HEK293 (cell line): ENCODE measurements at regions not wholly inside any gene's neighbourhood (a gene's known extent, or its start where the extent isn't known, plus 50 kb on each side); places are given as distances from the start of the nearest gene placed in this dataset.
"Not testable (repeated sequence)": the region's sequence is repeated elsewhere in the genome, so short reads cannot be mapped to it uniquely, and the experiment has no call there.

Experiments
- CTCF ChIA-PET: fragments of 350-600 bp; formaldehyde crosslinking; extraction: SDS; loops from one replicate; lab custom pipeline; 2021; ENCODE audit warnings: antibody characterized with exemption; lab: Yijun Ruan, JAX
- POLR2A ChIA-PET: fragments of 300-600 bp; formaldehyde crosslinking; extraction: SDS; loops from one replicate; lab custom pipeline; 2020; ENCODE audit warnings: antibody characterized with exemption, inconsistent platforms; lab: Yijun Ruan, JAX
- H3K27ac ChIP-seq: fragments of 200-500 bp; sonication (Bioruptor generic); 2 replicates; pipeline ENCODE4 v1.5.1; 2014; ENCODE audit warnings: low read depth, low read length, control low read depth, inconsistent platforms; ENCODE audit errors: extremely low read depth
- H3K36me3 ChIP-seq, 2 experiments: fragments of 200-500 bp in 1 of 2; sonication (Bioruptor generic) in 1 of 2; 1 replicate in 1 of 2; 2 replicates in 1 of 2; pipeline ENCODE4 v1.5.1; 2014 to 2017; ENCODE audit warnings: inconsistent platforms in 2 of 2, low read length in 2 of 2; ENCODE audit not compliant: control insufficient read depth in 2 of 2, insufficient read depth in 1 of 2
- H3K4me1 ChIP-seq: fragments of 200-500 bp; sonication (Bioruptor generic); 2 replicates; pipeline ENCODE4 v1.5.1; 2014; ENCODE audit warnings: mild to moderate bottlenecking, low read length, inconsistent platforms; ENCODE audit not compliant: control insufficient read depth, insufficient read depth
- H3K4me3 ChIP-seq: 2 replicates; pipeline ENCODE4 v1.5.1; 2011; ENCODE audit warnings: low read depth, mild to moderate bottlenecking, control low read depth, low read length, moderate library complexity
- H3K9me3 ChIP-seq: fragments of 200-500 bp; sonication (Bioruptor generic); 2 replicates; pipeline ENCODE4 v1.5.1; 2014; ENCODE audit warnings: low read depth, low read length, inconsistent platforms; ENCODE audit not compliant: control insufficient read depth, insufficient read depth
- BCL11A ChIP-seq: fragments of 450-650 bp; formaldehyde crosslinking; IDR thresholded peaks from 2 replicates; pipeline ENCODE4 v1.5.1; 2016; ENCODE audit warnings: low read depth, missing biosample characterization, missing genetic modification characterization
- GFI1B ChIP-seq: fragments of 450-650 bp; formaldehyde crosslinking; IDR thresholded peaks from 2 replicates; pipeline ENCODE4 v1.5.1; 2016; ENCODE audit warnings: missing biosample characterization, missing genetic modification characterization
- WT1 ChIP-seq: fragments of 450-650 bp; formaldehyde crosslinking; IDR thresholded peaks from 2 replicates; pipeline ENCODE4 v1.5.1; 2016; ENCODE audit warnings: missing biosample characterization, missing genetic modification characterization
- ZFP41 ChIP-seq: fragments of 450-650 bp; formaldehyde crosslinking; IDR thresholded peaks from 2 replicates; pipeline ENCODE4 v1.5.1; 2016; ENCODE audit warnings: missing biosample characterization, missing genetic modification characterization, borderline replicate concordance
- ZIC2 ChIP-seq: fragments of 450-650 bp; formaldehyde crosslinking; IDR thresholded peaks from 2 replicates; pipeline ENCODE4 v1.5.1; 2016; ENCODE audit warnings: missing biosample characterization, missing genetic modification characterization
- ZNF121 ChIP-seq: fragments of 450-650 bp; formaldehyde crosslinking; IDR thresholded peaks from 2 replicates; pipeline ENCODE4 v1.5.1; 2016; ENCODE audit warnings: missing biosample characterization, missing genetic modification characterization
- ZNF2 ChIP-seq: fragments of 450-650 bp; formaldehyde crosslinking; IDR thresholded peaks from 2 replicates; pipeline ENCODE4 v1.5.1; 2016; ENCODE audit warnings: missing biosample characterization, missing genetic modification characterization
- ZNF292 ChIP-seq: fragments of 450-650 bp; formaldehyde crosslinking; IDR thresholded peaks from 2 replicates; pipeline ENCODE4 v1.5.1; 2016; ENCODE audit warnings: low read depth, missing biosample characterization, missing genetic modification characterization, borderline replicate concordance
- ZNF354C ChIP-seq: fragments of 450-650 bp; formaldehyde crosslinking; IDR thresholded peaks from 2 replicates; pipeline ENCODE4 v1.5.1; 2016; ENCODE audit warnings: missing biosample characterization, missing genetic modification characterization, low read depth, borderline replicate concordance
- ZNF416 ChIP-seq: fragments of 450-650 bp; formaldehyde crosslinking; IDR thresholded peaks from 2 replicates; pipeline ENCODE4 v1.5.1; 2016; ENCODE audit warnings: missing biosample characterization, missing genetic modification characterization
- ZNF791 ChIP-seq: fragments of 450-650 bp; formaldehyde crosslinking; IDR thresholded peaks from 2 replicates; pipeline ENCODE4 v1.5.1; 2016; ENCODE audit warnings: missing biosample characterization, missing genetic modification characterization
- ZSCAN30 ChIP-seq: fragments of 450-650 bp; IDR thresholded peaks from 2 replicates; pipeline ENCODE4 v1.5.1; 2018; ENCODE audit warnings: missing biosample characterization, mild to moderate bottlenecking, missing genetic modification characterization, moderate library complexity
- TF ChIP-seq, protein P1 (sequence below): fragments of 450-650 bp; formaldehyde crosslinking; IDR thresholded peaks from 2 replicates; pipeline ENCODE4 v1.5.1; 2016; ENCODE audit warnings: missing biosample characterization, missing genetic modification characterization
- TF ChIP-seq, protein P2 (sequence below): fragments of 450-650 bp; formaldehyde crosslinking; IDR thresholded peaks from 2 replicates; pipeline ENCODE4 v1.5.1; 2016; ENCODE audit warnings: missing biosample characterization, missing genetic modification characterization
- TF ChIP-seq, protein P3 (sequence below): fragments of 450-650 bp; formaldehyde crosslinking; IDR thresholded peaks from 2 replicates; pipeline ENCODE4 v1.5.1; 2017; ENCODE audit warnings: missing biosample characterization, mild to moderate bottlenecking, missing genetic modification characterization, moderate library complexity

DNA sequence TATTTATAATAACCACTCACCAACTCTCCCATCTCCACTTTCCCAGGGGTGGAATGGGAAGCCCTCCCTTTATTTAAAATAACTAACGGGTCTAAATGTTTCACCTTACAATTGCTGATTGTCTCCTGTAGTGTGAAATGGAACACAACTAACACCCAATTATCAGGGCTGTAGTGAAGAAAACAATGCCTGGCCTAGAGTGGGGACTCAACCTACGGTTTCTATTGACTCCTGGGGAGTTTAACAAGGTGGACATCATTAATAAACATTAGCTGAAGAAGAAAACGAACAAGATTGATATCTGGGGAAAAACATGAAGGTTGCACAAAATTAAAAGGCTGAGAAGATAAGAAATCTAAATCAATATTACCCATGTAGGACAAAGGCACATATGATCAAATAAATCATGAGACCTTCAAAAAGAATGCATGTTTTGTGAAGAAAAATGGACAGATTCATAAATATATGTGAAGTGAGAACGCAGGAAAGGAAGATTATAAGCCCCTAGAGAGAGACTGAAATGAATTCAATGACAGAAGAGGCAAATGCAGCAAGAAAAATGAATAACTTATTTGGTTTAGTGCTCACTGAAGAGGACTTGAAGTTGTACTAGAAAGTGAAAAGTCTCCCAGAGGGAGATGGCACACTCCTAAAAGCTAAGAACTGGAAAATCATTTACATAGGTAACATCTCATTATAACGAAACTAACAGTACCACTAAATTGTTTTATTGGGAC is 593.0 kb upstream of the AADAT start:
- TF ChIP-seq ZNF2 (tag by site-specific recombination) (no peak), ZNF354C (no peak), BCL11A (tag by site-specific recombination) (no peak), ZNF416 (tag by site-specific recombination) (no peak), ZNF121 (no peak), WT1 (no peak), ZNF292 (tag by site-specific recombination) (no peak), ZFP41 (tag by site-specific recombination) (no peak), ZSCAN30 (tag by site-specific recombination) (no peak), ZIC2 (tag by site-specific recombination) (no peak), ZNF791 (no peak), GFI1B (tag by site-specific recombination) (no peak)
- TF ChIP-seq, protein P1, sequence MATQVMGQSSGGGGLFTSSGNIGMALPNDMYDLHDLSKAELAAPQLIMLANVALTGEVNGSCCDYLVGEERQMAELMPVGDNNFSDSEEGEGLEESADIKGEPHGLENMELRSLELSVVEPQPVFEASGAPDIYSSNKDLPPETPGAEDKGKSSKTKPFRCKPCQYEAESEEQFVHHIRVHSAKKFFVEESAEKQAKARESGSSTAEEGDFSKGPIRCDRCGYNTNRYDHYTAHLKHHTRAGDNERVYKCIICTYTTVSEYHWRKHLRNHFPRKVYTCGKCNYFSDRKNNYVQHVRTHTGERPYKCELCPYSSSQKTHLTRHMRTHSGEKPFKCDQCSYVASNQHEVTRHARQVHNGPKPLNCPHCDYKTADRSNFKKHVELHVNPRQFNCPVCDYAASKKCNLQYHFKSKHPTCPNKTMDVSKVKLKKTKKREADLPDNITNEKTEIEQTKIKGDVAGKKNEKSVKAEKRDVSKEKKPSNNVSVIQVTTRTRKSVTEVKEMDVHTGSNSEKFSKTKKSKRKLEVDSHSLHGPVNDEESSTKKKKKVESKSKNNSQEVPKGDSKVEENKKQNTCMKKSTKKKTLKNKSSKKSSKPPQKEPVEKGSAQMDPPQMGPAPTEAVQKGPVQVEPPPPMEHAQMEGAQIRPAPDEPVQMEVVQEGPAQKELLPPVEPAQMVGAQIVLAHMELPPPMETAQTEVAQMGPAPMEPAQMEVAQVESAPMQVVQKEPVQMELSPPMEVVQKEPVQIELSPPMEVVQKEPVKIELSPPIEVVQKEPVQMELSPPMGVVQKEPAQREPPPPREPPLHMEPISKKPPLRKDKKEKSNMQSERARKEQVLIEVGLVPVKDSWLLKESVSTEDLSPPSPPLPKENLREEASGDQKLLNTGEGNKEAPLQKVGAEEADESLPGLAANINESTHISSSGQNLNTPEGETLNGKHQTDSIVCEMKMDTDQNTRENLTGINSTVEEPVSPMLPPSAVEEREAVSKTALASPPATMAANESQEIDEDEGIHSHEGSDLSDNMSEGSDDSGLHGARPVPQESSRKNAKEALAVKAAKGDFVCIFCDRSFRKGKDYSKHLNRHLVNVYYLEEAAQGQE (tag by site-specific recombination): no peak
- TF ChIP-seq, protein P2, sequence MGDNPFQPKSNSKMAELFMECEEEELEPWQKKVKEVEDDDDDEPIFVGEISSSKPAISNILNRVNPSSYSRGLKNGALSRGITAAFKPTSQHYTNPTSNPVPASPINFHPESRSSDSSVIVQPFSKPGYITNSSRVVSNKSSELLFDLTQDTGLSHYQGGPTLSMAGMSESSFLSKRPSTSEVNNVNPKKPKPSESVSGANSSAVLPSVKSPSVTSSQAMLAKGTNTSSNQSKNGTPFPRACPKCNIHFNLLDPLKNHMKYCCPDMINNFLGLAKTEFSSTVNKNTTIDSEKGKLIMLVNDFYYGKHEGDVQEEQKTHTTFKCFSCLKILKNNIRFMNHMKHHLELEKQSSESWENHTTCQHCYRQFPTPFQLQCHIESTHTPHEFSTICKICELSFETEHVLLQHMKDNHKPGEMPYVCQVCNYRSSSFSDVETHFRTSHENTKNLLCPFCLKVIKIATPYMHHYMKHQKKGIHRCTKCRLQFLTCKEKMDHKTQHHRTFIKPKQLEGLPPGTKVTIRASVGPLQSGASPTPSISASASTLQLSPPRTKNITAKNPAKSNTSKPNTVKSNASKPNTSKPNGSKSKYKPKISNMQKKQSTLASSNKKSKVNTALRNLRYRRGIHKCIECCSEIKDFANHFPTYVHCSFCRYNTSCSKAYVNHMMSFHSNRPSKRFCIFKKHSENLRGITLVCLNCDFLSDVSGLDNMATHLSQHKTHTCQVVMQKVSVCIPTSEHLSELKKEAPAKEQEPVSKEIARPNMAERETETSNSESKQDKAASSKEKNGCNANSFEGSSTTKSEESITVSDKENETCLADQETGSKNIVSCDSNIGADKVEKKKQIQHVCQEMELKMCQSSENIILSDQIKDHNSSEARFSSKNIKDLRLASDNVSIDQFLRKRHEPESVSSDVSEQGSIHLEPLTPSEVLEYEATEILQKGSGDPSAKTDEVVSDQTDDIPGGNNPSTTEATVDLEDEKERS (tag by site-specific recombination): no peak
- TF ChIP-seq, protein P3, sequence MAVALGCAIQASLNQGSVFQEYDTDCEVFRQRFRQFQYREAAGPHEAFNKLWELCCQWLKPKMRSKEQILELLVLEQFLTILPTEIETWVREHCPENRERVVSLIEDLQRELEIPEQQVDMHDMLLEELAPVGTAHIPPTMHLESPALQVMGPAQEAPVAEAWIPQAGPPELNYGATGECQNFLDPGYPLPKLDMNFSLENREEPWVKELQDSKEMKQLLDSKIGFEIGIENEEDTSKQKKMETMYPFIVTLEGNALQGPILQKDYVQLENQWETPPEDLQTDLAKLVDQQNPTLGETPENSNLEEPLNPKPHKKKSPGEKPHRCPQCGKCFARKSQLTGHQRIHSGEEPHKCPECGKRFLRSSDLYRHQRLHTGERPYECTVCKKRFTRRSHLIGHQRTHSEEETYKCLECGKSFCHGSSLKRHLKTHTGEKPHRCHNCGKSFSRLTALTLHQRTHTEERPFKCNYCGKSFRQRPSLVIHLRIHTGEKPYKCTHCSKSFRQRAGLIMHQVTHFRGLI (tag by site-specific recombination): no peak
- TF ChIP-seq, all 188 proteins: peak for 0
- Histone ChIP-seq H3K9me3 (no peaks in the 10 kb centered on the region), H3K27ac (no peak overlapping the region), H3K36me3 (no peaks in the 10 kb centered on the region), H3K4me3 (no peak overlapping the region), H3K4me1 (no peaks in the 10 kb centered on the region)
- CTCF ChIA-PET: no interaction called here
- POLR2A ChIA-PET: no interaction called here

DNA sequence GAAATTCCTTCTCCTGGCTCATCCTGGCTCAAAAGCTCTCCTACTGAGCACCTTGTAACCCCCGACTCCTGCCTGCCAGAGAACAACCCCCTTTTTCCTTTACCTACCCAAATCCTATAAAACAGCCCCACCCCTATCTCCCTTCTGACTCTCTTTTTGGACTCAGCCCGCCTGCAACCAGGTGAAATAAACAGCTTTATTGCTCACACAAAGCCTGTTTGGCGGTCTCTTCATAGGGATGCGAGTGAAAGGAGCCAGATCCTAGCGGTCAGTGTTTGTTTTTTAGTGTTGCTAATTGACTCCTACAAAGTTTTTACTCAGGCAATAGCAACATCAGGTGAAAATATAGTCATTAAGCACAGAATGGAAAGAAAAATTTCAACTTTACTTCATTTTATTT is 592.3 kb upstream of the AADAT start:
- H3K27ac ChIP-seq, H3K4me1 ChIP-seq, H3K4me3 ChIP-seq, H3K9me3 ChIP-seq, CTCF ChIA-PET, POLR2A ChIA-PET, H3K36me3 ChIP-seq: not testable (repeated sequence)
